Stimulated activated memory B cell treated with anti-CD40 and anti-IgM and Interleukin-4, amounts not matched to agents 10 μg/mL and 1 μg/mL and 100 μg/mL, for 72 hours (primary cell): ENCODE measurements at regions not wholly inside any gene's neighbourhood (a gene's known extent, or its start where the extent isn't known, plus 50 kb on each side); places are given as distances from the start of the nearest gene placed in this dataset.

ENCODE experiments used
- ATAC-seq: fragments of 150-1000 bp; cut with Tn5 transposase; 2 replicates; pipeline ENCODE4 v1.10.0; 2021
- H3K27ac Mint-ChIP-seq: one replicate; pipeline ENCODE4 v1.8.0; 2022; ENCODE audit warnings: mild to moderate bottlenecking, mixed read lengths
- H3K27me3 Mint-ChIP-seq: one replicate; pipeline ENCODE4 v1.8.0; 2022; ENCODE audit warnings: mixed read lengths
- H3K36me3 Mint-ChIP-seq: one replicate; pipeline ENCODE4 v1.8.0; 2022; ENCODE audit warnings: mixed read lengths
- H3K4me1 Mint-ChIP-seq: one replicate; pipeline ENCODE4 v1.8.0; 2022; ENCODE audit warnings: mixed read lengths
- H3K4me3 Mint-ChIP-seq: one replicate; pipeline ENCODE4 v1.8.0; 2022; ENCODE audit warnings: mild to moderate bottlenecking, moderate library complexity, mixed read lengths
- H3K9me3 Mint-ChIP-seq: one replicate; pipeline ENCODE4 v1.8.0; 2022; ENCODE audit warnings: mixed read lengths

GRCh38 chr22:22407061-22407460 is 101.5 kb downstream of the ZNF280B start:
- H3K36me3 Mint-ChIP-seq = no peaks in the 10 kb centered on the region

GRCh38 chr22:22408269-22408668 is 100.3 kb downstream of the ZNF280B start:
- H3K4me1 Mint-ChIP-seq = peaks cover 71% of the 10 kb centered on the region
- no peaks in the 10 kb centered on the region for H3K36me3 Mint-ChIP-seq
- no peaks in the 10 kb centered on the region for H3K9me3 Mint-ChIP-seq
- no peak overlapping the region for H3K4me3 Mint-ChIP-seq
- ATAC-seq = no peak
- H3K27me3 Mint-ChIP-seq = no peaks in the 10 kb centered on the region
- peak overlapping the region; percentile 18 for H3K27ac Mint-ChIP-seq

More at GRCh38 chr22:22407061-22407460, 101.5 kb downstream of the ZNF280B start:
- Mint-ChIP-seq H3K4me1 (peaks cover 73% of the 10 kb centered on the region), H3K4me3 (no peak overlapping the region), H3K9me3 (no peaks in the 10 kb centered on the region), H3K27me3 (no peaks in the 10 kb centered on the region), H3K27ac (peak overlapping the region; percentile 46)
- no peak for ATAC-seq

GRCh38 chr22:22408731-22409696 is 99.5 kb downstream of the ZNF280B start:
- no peak overlapping the region for H3K4me3 Mint-ChIP-seq
- H3K4me1 Mint-ChIP-seq = peaks cover 67% of the 10 kb centered on the region
- no peaks in the 10 kb centered on the region for H3K36me3 Mint-ChIP-seq
- peaks cover 3% of the 10 kb centered on the region for H3K27me3 Mint-ChIP-seq
- ATAC-seq = peak; percentile 78
- H3K27ac Mint-ChIP-seq = peak overlapping the region; percentile 18
- H3K9me3 Mint-ChIP-seq = no peaks in the 10 kb centered on the region

GRCh38 chr22:22410121-22410520 is 98.4 kb downstream of the ZNF280B start:
- H3K27me3 Mint-ChIP-seq = peaks cover 10% of the 10 kb centered on the region
- peaks cover 61% of the 10 kb centered on the region for H3K4me1 Mint-ChIP-seq
- H3K9me3 Mint-ChIP-seq = no peaks in the 10 kb centered on the region
- H3K27ac Mint-ChIP-seq = peak overlapping the region; percentile 18
- peak overlapping the region; percentile 28 for H3K4me3 Mint-ChIP-seq
- no peaks in the 10 kb centered on the region for H3K36me3 Mint-ChIP-seq
- ATAC-seq = peak; percentile 98

- Mint-ChIP-seq H3K4me1 (peaks cover 55% of the 10 kb centered on the region), H3K27ac (peak overlapping the region; percentile 18), H3K4me3 (no peak overlapping the region), H3K36me3 (no peaks in the 10 kb centered on the region), H3K27me3 (peaks cover 10% of the 10 kb centered on the region), H3K9me3 (no peaks in the 10 kb centered on the region)
- ATAC-seq = no peak
Measured at GRCh38 chr22:22410677-22411076, 97.9 kb downstream of the ZNF280B start.

- Mint-ChIP-seq H3K27ac (no peak overlapping the region), H3K4me1 (peaks cover 25% of the 10 kb centered on the region), H3K27me3 (peaks cover 10% of the 10 kb centered on the region), H3K4me3 (no peak overlapping the region), H3K36me3 (no peaks in the 10 kb centered on the region), H3K9me3 (no peaks in the 10 kb centered on the region)
- no peak for ATAC-seq
Measured at GRCh38 chr22:22414266-22414665, 94.3 kb downstream of the ZNF280B start.

- Mint-ChIP-seq H3K36me3 (no peaks in the 10 kb centered on the region), H3K4me3 (no peak overlapping the region), H3K27me3 (peaks cover 10% of the 10 kb centered on the region)
Measured at GRCh38 chr22:22417495-22418162, 90.9 kb downstream of the ZNF280B start.

GRCh38 chr22:22418163-22418549 is 90.4 kb downstream of the ZNF280B start:
- H3K27ac Mint-ChIP-seq = no peak overlapping the region
- H3K36me3 Mint-ChIP-seq = no peaks in the 10 kb centered on the region
- H3K27me3 Mint-ChIP-seq = peaks cover 10% of the 10 kb centered on the region
- H3K4me3 Mint-ChIP-seq = no peak overlapping the region
- ATAC-seq = no peak
- no peaks in the 10 kb centered on the region for H3K9me3 Mint-ChIP-seq
- peaks cover 25% of the 10 kb centered on the region for H3K4me1 Mint-ChIP-seq

More at GRCh38 chr22:22417495-22418162, 90.9 kb downstream of the ZNF280B start:
- Mint-ChIP-seq H3K4me1 (peaks cover 22% of the 10 kb centered on the region), H3K9me3 (no peaks in the 10 kb centered on the region), H3K27ac (no peak overlapping the region)
- ATAC-seq = no peak

- Mint-ChIP-seq H3K4me3 (no peak overlapping the region), H3K27me3 (peaks cover 8% of the 10 kb centered on the region), H3K27ac (no peak overlapping the region), H3K4me1 (peaks cover 25% of the 10 kb centered on the region), H3K9me3 (no peaks in the 10 kb centered on the region), H3K36me3 (no peaks in the 10 kb centered on the region)
- ATAC-seq = no peak
Measured at GRCh38 chr22:22418957-22419356, 89.6 kb downstream of the ZNF280B start.

- ATAC-seq = no peak
- no peak overlapping the region for H3K27ac Mint-ChIP-seq
- no peak overlapping the region for H3K4me3 Mint-ChIP-seq
- H3K36me3 Mint-ChIP-seq = no peaks in the 10 kb centered on the region
- H3K27me3 Mint-ChIP-seq = no peaks in the 10 kb centered on the region
- no peaks in the 10 kb centered on the region for H3K9me3 Mint-ChIP-seq
- H3K4me1 Mint-ChIP-seq = peaks cover 36% of the 10 kb centered on the region
Measured at GRCh38 chr22:22420580-22420979, 88.0 kb downstream of the ZNF280B start.

GRCh38 chr22:22421392-22421791 is 87.2 kb downstream of the ZNF280B start:
- ATAC-seq = no peak
- H3K4me3 Mint-ChIP-seq = no peak overlapping the region
- no peaks in the 10 kb centered on the region for H3K9me3 Mint-ChIP-seq
- H3K36me3 Mint-ChIP-seq = no peaks in the 10 kb centered on the region
- H3K4me1 Mint-ChIP-seq = peaks cover 44% of the 10 kb centered on the region
- H3K27me3 Mint-ChIP-seq = no peaks in the 10 kb centered on the region
- H3K27ac Mint-ChIP-seq = no peak overlapping the region

GRCh38 chr22:22422629-22423112 is 85.9 kb downstream of the ZNF280B start:
- Mint-ChIP-seq H3K27me3 (no peaks in the 10 kb centered on the region), H3K4me3 (peak overlapping the region; percentile 35), H3K4me1 (peaks cover 57% of the 10 kb centered on the region), H3K9me3 (no peaks in the 10 kb centered on the region), H3K36me3 (no peaks in the 10 kb centered on the region), H3K27ac (no peak overlapping the region)
- peak; percentile 100 for ATAC-seq

- Mint-ChIP-seq H3K27ac (no peak overlapping the region), H3K36me3 (no peaks in the 10 kb centered on the region), H3K4me1 (peaks cover 64% of the 10 kb centered on the region)
Measured at GRCh38 chr22:22423681-22424080, 84.9 kb downstream of the ZNF280B start.

GRCh38 chr22:22424210-22424800 is 84.2 kb downstream of the ZNF280B start:
- Mint-ChIP-seq H3K4me3 (no peak overlapping the region), H3K27me3 (no peaks in the 10 kb centered on the region), H3K36me3 (no peaks in the 10 kb centered on the region), H3K9me3 (no peaks in the 10 kb centered on the region), H3K4me1 (peaks cover 67% of the 10 kb centered on the region), H3K27ac (peak overlapping the region; percentile 17)
- ATAC-seq = no peak

More at GRCh38 chr22:22423681-22424080, 84.9 kb downstream of the ZNF280B start:
- H3K9me3 Mint-ChIP-seq = no peaks in the 10 kb centered on the region
- no peak for ATAC-seq
- no peak overlapping the region for H3K4me3 Mint-ChIP-seq
- no peaks in the 10 kb centered on the region for H3K27me3 Mint-ChIP-seq

GRCh38 chr22:22424956-22425355 is 83.6 kb downstream of the ZNF280B start:
- no peak for ATAC-seq
- Mint-ChIP-seq H3K27me3 (no peaks in the 10 kb centered on the region), H3K4me3 (peak overlapping the region; percentile 0)

More at GRCh38 chr22:22424956-22425355, 83.6 kb downstream of the ZNF280B start:
- peaks cover 73% of the 10 kb centered on the region for H3K4me1 Mint-ChIP-seq
- H3K27ac Mint-ChIP-seq = peak overlapping the region; percentile 17
- H3K36me3 Mint-ChIP-seq = no peaks in the 10 kb centered on the region
- H3K9me3 Mint-ChIP-seq = no peaks in the 10 kb centered on the region
